HEK293T (cell line): ENCODE measurements at regions not wholly inside any gene's neighbourhood (a gene's known extent, or its start where the extent isn't known, plus 50 kb on each side); places are given as distances from the start of the nearest gene placed in this dataset.

ENCODE experiments used
- BHLHE40 ChIP-seq: fragments of 450-650 bp; IDR thresholded peaks from 2 replicates; pipeline ENCODE4 v1.6.1; 2016; ENCODE audit warnings: mild to moderate bottlenecking, moderate library complexity, borderline replicate concordance
- CTBP1 ChIP-seq: fragments of 450-650 bp; IDR thresholded peaks from 2 replicates; pipeline ENCODE4 v1.6.1; 2016; ENCODE audit warnings: borderline replicate concordance
- ELF4 ChIP-seq: fragments of 450-650 bp; IDR thresholded peaks from 2 replicates; pipeline ENCODE4 v1.6.1; 2017; ENCODE audit warnings: antibody characterized with exemption
- FOXA1 ChIP-seq: fragments of 450-650 bp; IDR thresholded peaks from 2 replicates; pipeline ENCODE4 v1.6.1; 2016; ENCODE audit warnings: mild to moderate bottlenecking
- FOXK2 ChIP-seq: fragments of 450-650 bp; IDR thresholded peaks from 2 replicates; pipeline ENCODE4 v1.6.1; 2016; ENCODE audit warnings: mild to moderate bottlenecking
- FOXM1 ChIP-seq: fragments of 450-650 bp; IDR thresholded peaks from 2 replicates; pipeline ENCODE4 v1.6.1; 2017; ENCODE audit warnings: mild to moderate bottlenecking, borderline replicate concordance
- HDGF ChIP-seq: fragments of 450-650 bp; IDR thresholded peaks from 2 replicates; pipeline ENCODE4 v1.6.1; 2017; ENCODE audit warnings: antibody characterized with exemption, borderline replicate concordance
- L3MBTL2 ChIP-seq: fragments of 450-650 bp; conservative IDR thresholded peaks from 2 replicates; pipeline ENCODE4 v1.6.1; 2016; ENCODE audit warnings: mild to moderate bottlenecking
- LEF1 ChIP-seq: fragments of 450-650 bp; IDR thresholded peaks from 2 replicates; pipeline ENCODE4 v1.6.1; 2017; ENCODE audit warnings: mild to moderate bottlenecking, borderline replicate concordance
- NFRKB ChIP-seq: fragments of 450-650 bp; IDR thresholded peaks from 2 replicates; pipeline ENCODE4 v1.6.1; 2016; ENCODE audit warnings: mild to moderate bottlenecking, moderate library complexity
- SP1 ChIP-seq: fragments of 450-650 bp; IDR thresholded peaks from 2 replicates; pipeline ENCODE4 v1.6.1; 2017
- SUZ12 ChIP-seq: fragments of 450-650 bp; IDR thresholded peaks from 2 replicates; pipeline ENCODE4 v1.6.1; 2016; ENCODE audit warnings: mild to moderate bottlenecking
- TARDBP ChIP-seq: fragments of 450-650 bp; IDR thresholded peaks from 2 replicates; pipeline ENCODE4 v1.6.1; 2016
- ZNF384 ChIP-seq: fragments of 450-650 bp; IDR thresholded peaks from 2 replicates; pipeline ENCODE4 v1.6.1; 2016

- no peak for TF ChIP-seq LEF1
- no peak for TF ChIP-seq ELF4
- no peak for TF ChIP-seq L3MBTL2
- no peak for TF ChIP-seq BHLHE40
- no peak for TF ChIP-seq ZNF384
- TF ChIP-seq FOXM1: no peak
- TF ChIP-seq SP1: no peak
- TF ChIP-seq TARDBP: no peak
- TF ChIP-seq FOXK2: no peak
- TF ChIP-seq SUZ12: no peak
- no peak for TF ChIP-seq FOXA1
- no peak for TF ChIP-seq CTBP1
- no peak for TF ChIP-seq NFRKB
- no peak for TF ChIP-seq HDGF
Observed at GRCh38 chr9:108530141-108530540, 325.6 kb downstream of the ACTL7B start.
